ENCODE measurements at regions not wholly inside any gene's neighbourhood (a gene's known extent, or its start where the extent isn't known, plus 50 kb on each side); places are given as distances from the start of the nearest gene placed in this dataset.
"Not testable (repeated sequence)": the region's sequence is repeated elsewhere in the genome, so short reads cannot be mapped to it uniquely, and the experiment has no call there.

- DNase-seq (ENCODE audit: low read depth), result no peak
- no peak overlapping the region for H3K4me3 ChIP-seq (ENCODE audit: low read length)
- no peak for TF ChIP-seq CTCF (IDR thresholded peaks at IDR 0.05; ENCODE audit: insufficient read depth, low read depth, low read length, missing control alignments)
Measured at GRCh38 chrY:18671970-18672369, 101.6 kb downstream of the HSFY2 start.

- not testable (repeated sequence) for DNase-seq (ENCODE audit: low read depth); H3K4me3 ChIP-seq (ENCODE audit: low read length)
Measured at GRCh38 chrY:18686027-18686426, 87.5 kb downstream of the HSFY2 start.

- not testable (repeated sequence) for H3K4me3 ChIP-seq (ENCODE audit: low read length); DNase-seq (ENCODE audit: low read depth)
Measured at GRCh38 chrY:18688362-18688761, 85.2 kb downstream of the HSFY2 start.

- H3K4me3 ChIP-seq (ENCODE audit: low read length); DNase-seq (ENCODE audit: low read depth): not testable (repeated sequence)
Measured at GRCh38 chrY:18689420-18689819, 84.1 kb downstream of the HSFY2 start.

- DNase-seq (ENCODE audit: low read depth); H3K4me3 ChIP-seq (ENCODE audit: low read length): not testable (repeated sequence)
Measured at GRCh38 chrY:18689890-18690593, 83.5 kb downstream of the HSFY2 start.

- not testable (repeated sequence) for DNase-seq (ENCODE audit: low read depth); H3K4me3 ChIP-seq (ENCODE audit: low read length)
Measured at GRCh38 chrY:18696788-18697187, 76.7 kb downstream of the HSFY2 start.

GRCh38 chrY:18704198-18704597 is 69.3 kb downstream of the HSFY2 start:
- not testable (repeated sequence) for DNase-seq (ENCODE audit: low read depth); H3K4me3 ChIP-seq (ENCODE audit: low read length)

GRCh38 chrY:18711785-18712184 is 61.8 kb downstream of the HSFY2 start:
- not testable (repeated sequence) for DNase-seq (ENCODE audit: low read depth); H3K4me3 ChIP-seq (ENCODE audit: low read length)

GRCh38 chrY:18713760-18714159 is 59.8 kb downstream of the HSFY2 start:
- H3K4me3 ChIP-seq (ENCODE audit: low read length); DNase-seq (ENCODE audit: low read depth): not testable (repeated sequence)

- H3K4me3 ChIP-seq (ENCODE audit: low read length); DNase-seq (ENCODE audit: low read depth): not testable (repeated sequence)
Measured at GRCh38 chrY:18718714-18719113, 54.8 kb downstream of the HSFY2 start.

- not testable (repeated sequence) for DNase-seq (ENCODE audit: low read depth); H3K4me3 ChIP-seq (ENCODE audit: low read length)
Measured at GRCh38 chrY:18720395-18720794, 53.1 kb downstream of the HSFY2 start.
